Ishikawa (cell line): ENCODE measurements at regions not wholly inside any gene's neighbourhood (a gene's known extent, or its start where the extent isn't known, plus 50 kb on each side); places are given as distances from the start of the nearest gene placed in this dataset.

Source experiments
- CEBPB ChIP-seq: IDR thresholded peaks from 2 replicates; pipeline ENCODE4 v1.6.1; 2012
- CREB1 ChIP-seq: IDR thresholded peaks from 2 replicates; pipeline ENCODE4 v1.6.1; 2012; ENCODE audit warnings: low read depth
- EGR1 ChIP-seq: IDR thresholded peaks from 2 replicates; pipeline ENCODE4 v1.6.1; 2012
- EP300 ChIP-seq: IDR thresholded peaks from 2 replicates; pipeline ENCODE4 v1.6.1; 2012; ENCODE audit warnings: borderline replicate concordance
- FOXM1 ChIP-seq: IDR thresholded peaks from 2 replicates; pipeline ENCODE4 v1.6.1; 2012; ENCODE audit warnings: low read depth, borderline replicate concordance
- NFIC ChIP-seq: IDR thresholded peaks from 2 replicates; pipeline ENCODE4 v1.6.1; 2012
- RAD21 ChIP-seq: IDR thresholded peaks from 2 replicates; pipeline ENCODE4 v1.6.1; 2012; ENCODE audit warnings: low read depth
- TAF1 ChIP-seq: IDR thresholded peaks from 2 replicates; pipeline ENCODE4 v1.6.1; 2012; ENCODE audit warnings: low read depth, mild to moderate bottlenecking
- TCF12 ChIP-seq: IDR thresholded peaks from 2 replicates; pipeline ENCODE4 v1.6.1; 2012; ENCODE audit warnings: low read depth
- YY1 ChIP-seq: IDR thresholded peaks from 2 replicates; pipeline ENCODE4 v1.6.1; 2012; ENCODE audit warnings: low read depth
- TF ChIP-seq, protein P1 (sequence below): IDR thresholded peaks from 2 replicates; pipeline ENCODE4 v1.6.1; 2012; ENCODE audit warnings: low read depth, mild to moderate bottlenecking
- TF ChIP-seq, protein P2 (sequence below): IDR thresholded peaks from 2 replicates; pipeline ENCODE4 v1.6.1; 2012
- TF ChIP-seq, protein P3 (sequence below): IDR thresholded peaks from 2 replicates; pipeline ENCODE4 v1.6.1; 2012

DNA sequence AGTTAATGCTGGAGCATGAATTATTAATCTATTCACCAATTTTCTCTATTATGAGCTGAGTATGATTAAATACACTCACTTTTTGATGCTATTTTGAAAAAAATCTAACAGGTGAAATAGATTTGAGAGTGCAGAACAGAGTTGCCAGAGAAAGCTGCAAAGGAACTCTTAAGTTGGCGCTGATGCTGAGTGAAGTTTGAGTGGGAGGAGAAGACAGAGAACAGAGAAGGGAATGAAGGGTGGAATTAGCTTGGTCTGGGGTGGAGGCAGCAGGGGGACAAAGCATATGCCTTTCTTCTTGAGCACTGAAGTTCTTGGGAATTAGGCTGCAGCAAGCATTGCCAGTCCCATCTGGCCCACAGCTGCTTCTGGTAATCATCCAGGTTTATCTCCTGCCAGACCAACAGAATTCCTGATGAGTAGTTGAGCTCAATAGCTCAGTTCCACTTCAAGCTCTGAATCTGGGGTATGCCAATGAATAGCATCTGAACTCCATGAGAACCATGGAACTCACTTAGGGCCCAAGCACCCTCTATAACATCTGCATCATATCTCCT lies 290.1 kb downstream of the HINT1 start:
- TF ChIP-seq, protein P1, sequence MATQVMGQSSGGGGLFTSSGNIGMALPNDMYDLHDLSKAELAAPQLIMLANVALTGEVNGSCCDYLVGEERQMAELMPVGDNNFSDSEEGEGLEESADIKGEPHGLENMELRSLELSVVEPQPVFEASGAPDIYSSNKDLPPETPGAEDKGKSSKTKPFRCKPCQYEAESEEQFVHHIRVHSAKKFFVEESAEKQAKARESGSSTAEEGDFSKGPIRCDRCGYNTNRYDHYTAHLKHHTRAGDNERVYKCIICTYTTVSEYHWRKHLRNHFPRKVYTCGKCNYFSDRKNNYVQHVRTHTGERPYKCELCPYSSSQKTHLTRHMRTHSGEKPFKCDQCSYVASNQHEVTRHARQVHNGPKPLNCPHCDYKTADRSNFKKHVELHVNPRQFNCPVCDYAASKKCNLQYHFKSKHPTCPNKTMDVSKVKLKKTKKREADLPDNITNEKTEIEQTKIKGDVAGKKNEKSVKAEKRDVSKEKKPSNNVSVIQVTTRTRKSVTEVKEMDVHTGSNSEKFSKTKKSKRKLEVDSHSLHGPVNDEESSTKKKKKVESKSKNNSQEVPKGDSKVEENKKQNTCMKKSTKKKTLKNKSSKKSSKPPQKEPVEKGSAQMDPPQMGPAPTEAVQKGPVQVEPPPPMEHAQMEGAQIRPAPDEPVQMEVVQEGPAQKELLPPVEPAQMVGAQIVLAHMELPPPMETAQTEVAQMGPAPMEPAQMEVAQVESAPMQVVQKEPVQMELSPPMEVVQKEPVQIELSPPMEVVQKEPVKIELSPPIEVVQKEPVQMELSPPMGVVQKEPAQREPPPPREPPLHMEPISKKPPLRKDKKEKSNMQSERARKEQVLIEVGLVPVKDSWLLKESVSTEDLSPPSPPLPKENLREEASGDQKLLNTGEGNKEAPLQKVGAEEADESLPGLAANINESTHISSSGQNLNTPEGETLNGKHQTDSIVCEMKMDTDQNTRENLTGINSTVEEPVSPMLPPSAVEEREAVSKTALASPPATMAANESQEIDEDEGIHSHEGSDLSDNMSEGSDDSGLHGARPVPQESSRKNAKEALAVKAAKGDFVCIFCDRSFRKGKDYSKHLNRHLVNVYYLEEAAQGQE: no peak
- no peak for TF ChIP-seq CREB1
- no peak for TF ChIP-seq RAD21
- TF ChIP-seq EP300: no peak
- TF ChIP-seq NFIC: no peak
- TF ChIP-seq, protein P2, sequence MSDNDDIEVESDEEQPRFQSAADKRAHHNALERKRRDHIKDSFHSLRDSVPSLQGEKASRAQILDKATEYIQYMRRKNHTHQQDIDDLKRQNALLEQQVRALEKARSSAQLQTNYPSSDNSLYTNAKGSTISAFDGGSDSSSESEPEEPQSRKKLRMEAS: no peak
- TF ChIP-seq TAF1: no peak
- no peak for TF ChIP-seq EGR1
- no peak for TF ChIP-seq FOXM1
- TF ChIP-seq CEBPB: no peak
- no peak for TF ChIP-seq TCF12
- TF ChIP-seq YY1: no peak
- TF ChIP-seq, protein P3, sequence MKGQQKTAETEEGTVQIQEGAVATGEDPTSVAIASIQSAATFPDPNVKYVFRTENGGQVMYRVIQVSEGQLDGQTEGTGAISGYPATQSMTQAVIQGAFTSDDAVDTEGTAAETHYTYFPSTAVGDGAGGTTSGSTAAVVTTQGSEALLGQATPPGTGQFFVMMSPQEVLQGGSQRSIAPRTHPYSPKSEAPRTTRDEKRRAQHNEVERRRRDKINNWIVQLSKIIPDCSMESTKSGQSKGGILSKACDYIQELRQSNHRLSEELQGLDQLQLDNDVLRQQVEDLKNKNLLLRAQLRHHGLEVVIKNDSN: no peak
